DMS153 treated with DMSO at 0.1 percent for 48 hours (cell line): ENCODE measurements at regions not wholly inside any gene's neighbourhood (a gene's known extent, or its start where the extent isn't known, plus 50 kb on each side); places are given as distances from the start of the nearest gene placed in this dataset.

ENCODE experiments used
- DNase-seq: peaks from one replicate; lab custom pipeline; 2025; ENCODE audit not compliant: unreplicated experiment; lab: John Stamatoyannopoulos, UW

DNA sequence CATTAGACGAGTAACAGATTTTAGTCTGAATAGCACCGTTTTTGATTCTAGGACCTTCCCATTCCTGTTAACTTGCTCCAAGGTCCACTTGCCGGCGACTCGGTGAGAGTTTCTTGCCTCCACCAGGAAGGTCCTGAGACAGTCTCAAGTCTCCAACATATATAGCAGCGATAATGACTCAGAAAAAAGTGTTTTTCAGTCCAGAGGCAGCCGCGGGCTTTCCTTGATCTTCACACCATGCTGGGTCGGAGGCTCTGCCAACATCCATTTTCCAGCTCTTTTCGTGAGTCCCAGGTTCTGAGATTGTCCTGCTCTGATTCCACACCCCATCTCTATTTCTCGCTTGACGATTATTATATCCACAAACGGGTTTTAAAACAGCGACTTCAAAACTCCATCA is 170.5 kb downstream of the GPX5 start:
- DNase-seq: no peak

- no peak for DNase-seq
Observed at GRCh38 chr6:28696682-28697081, 171.0 kb downstream of the GPX5 start.

DNA sequence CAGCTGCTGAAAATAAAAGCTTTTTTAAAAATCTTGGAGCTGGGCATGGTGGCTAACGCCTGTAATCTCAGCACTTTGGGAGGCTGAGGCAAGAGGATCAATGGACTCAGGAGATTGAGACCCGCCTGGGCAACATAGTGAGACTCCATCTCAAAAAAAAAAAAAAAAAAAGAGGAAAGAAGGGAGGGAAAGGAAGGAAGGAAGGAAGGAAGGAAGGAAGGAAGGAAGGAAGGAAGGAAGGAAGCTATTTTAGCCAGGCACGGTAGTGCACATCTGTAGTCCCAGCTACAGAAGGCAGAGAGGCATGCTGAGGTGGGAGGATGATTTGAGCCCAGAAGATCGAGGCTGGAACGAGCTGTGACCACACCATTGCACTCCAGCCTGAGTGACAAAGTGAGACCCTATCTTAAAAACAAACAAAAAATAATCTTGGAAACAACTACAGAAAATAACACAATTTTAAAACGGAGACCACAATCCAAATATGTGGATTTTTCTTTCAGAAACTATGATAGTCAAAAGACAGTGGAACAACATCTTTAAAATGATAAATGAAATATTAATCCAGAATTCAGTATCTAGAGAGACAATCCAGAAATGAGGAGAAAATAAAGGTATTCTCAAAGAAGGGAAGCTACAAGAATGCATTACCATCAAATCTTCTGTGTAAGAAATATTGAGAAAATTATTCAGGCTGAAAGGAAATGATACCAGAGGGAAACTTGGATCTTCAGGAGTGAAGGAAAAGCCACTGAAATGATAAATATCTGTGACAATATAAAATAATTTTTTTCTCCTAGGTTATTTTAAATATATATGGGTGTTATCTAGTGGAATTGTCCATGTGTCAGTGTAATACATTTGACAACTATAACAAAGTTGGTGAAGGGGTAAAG is 182.0 kb downstream of the GPX5 start:
- no peak for DNase-seq

GRCh38 chr6:28709478-28710349 is 184.0 kb downstream of the GPX5 start:
- no peak for DNase-seq

DNA sequence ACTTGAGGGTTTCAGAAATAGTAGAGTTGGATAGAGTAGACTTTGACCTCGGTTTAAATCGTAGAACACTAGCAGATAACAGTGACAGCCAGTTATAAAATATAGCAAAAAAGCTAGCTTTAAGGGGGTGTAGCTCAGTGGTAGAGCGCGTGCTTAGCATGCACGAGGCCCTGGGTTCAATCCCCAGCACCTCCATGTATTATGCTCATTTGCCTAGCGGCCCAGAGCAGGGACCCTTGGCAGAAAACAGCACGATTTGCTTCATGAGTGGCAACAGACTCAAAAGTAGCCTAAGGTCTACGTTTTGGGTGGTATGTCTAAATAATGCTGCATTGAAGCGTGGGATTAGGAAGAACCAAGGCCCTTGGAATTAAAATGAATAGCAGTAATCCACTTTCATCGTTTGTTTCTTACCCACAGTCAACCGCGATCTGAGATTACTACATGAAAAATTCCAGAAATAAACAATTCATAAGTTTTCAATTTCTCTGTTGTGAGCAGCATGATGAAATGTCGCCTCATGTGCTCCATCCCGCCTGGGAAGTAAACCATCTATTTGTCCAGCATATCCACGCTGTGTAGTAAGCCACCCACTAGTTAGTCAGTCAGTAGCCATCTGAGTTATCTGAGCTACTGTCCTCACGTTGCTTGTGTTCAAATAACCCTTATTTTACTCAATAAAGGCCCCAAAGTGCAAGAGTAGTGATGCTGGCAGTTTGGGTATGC is 184.9 kb downstream of the GPX5 start:
- DNase-seq: no peak

DNA sequence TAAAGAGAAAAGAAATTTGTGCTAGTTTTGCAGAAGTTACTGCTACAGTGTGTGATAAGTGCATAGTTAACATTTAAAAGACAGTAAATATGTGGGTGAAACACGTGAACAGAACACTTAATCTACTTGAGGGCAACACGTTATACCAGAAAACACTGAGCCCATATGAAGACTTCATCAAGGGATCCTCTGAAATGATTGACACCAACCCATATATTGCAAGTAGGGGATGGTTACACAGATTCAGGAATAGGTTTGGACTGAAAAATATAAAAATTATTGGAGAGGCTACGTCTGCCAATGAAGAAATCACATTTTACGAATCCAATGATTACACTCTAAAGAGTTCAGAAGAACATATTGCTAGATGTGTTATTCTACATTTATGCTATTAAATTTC is 185.6 kb downstream of the GPX5 start:
- no peak for DNase-seq

DNA sequence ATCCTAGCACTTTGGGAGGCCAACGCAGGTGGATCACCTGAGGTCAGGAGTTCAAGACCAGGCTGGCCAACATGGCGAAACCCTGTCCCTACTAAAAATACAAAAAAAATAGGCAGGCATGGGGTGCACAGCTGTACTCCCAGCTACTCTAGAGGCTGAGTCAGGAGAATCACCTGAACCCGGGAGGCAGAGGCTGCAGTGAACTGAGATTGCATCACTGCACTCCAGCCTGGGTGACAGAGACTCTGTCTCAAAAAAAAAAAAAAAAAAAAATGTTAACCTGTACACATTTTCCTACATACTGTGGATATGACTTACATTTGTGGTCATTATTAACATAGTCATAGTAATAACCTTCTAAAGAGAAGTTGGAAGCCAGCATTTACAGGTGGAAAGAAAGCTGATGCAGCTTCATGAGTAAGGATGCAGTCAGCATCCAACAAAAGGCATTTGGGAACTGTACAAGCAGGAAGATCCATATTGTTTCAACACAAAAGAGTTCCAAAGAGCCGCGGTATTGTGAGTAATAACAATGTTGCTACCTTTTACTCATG is 186.2 kb downstream of the GPX5 start:
- DNase-seq: no peak

DNA sequence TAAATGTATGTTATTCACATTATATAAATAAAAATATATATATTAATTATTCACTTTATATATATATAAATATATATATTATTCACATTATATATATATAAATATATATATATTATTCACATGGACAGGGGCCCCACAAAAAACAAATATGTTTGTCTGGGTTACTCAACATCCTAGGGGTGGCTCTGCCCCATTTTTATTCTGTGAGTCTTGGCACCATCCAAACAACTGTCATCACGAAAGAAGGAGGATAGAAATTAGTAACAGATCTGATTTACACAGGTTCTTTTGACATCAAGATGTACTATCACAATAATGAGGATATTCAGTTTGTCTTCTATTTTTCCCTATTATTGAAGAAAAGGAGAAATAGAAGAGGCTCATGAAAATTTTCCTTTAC is 187.3 kb downstream of the GPX5 start:
- no peak for DNase-seq

GRCh38 chr6:28719275-28719940 is 193.7 kb downstream of the GPX5 start:
- no peak for DNase-seq

- DNase-seq: no peak
Observed at GRCh38 chr6:28720357-28721231, 194.9 kb downstream of the GPX5 start.

DNA sequence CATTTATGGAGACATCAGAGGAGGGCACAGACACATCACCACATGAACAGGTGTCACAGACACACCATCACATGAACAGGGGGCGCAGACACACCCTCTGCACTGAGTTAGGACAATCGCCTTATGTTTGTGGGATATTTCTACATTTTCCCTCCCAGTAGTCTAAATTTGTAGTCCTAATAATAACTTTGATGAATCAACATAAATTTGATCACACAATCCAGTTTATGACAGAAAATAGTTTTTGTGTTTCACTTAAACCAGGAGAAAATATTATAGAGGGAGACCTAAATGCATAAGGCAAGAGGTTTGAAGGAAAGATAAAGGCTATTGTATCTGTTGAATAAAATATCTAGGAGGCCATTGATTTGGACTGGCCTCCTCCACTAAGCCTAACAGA is 195.7 kb downstream of the GPX5 start:
- DNase-seq: no peak

DNA sequence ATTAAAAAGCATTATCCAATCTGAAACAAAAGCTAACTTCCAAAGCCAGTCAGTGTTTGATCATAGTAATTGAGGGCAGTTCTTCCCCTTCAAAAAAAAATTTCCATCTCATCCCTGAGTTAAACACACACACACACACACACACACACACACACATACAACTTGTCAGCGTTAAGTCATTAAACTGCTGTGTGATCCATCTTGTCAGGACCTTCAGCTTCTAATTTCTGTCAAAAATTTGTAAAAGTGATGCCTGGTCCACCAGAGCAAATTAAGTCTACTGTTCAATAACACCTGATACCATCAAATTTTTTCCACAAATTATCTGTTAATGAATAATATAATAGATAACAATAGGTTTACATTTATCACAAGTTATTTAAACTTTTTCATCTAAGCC is 198.7 kb downstream of the GPX5 start:
- no peak for DNase-seq

- DNase-seq: no peak
Observed at GRCh38 chr6:28725274-28725809, 198.4 kb downstream of the TRIM27 start.

DNA sequence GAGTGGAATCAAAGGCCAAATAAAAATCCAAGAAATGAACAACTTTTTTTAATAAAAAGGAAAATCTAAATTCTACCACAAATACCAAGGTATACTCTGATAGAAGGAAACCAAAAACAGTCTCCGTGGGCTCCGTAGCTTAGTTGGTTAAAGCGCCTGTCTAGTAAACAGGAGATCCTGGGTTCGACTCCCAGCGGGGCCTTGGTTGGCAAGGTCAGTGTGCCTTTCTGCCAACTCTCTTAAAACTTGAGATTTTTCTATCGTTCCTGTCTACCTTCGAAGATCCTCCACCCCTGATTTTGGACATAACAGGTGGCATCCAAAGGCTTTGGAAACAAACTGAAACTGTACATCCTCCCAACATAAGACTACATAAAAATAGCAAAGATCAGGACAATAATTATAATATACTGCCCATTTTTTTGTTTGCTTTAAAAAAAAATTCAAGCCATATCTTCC is 197.9 kb downstream of the TRIM27 start:
- DNase-seq: no peak

DNA sequence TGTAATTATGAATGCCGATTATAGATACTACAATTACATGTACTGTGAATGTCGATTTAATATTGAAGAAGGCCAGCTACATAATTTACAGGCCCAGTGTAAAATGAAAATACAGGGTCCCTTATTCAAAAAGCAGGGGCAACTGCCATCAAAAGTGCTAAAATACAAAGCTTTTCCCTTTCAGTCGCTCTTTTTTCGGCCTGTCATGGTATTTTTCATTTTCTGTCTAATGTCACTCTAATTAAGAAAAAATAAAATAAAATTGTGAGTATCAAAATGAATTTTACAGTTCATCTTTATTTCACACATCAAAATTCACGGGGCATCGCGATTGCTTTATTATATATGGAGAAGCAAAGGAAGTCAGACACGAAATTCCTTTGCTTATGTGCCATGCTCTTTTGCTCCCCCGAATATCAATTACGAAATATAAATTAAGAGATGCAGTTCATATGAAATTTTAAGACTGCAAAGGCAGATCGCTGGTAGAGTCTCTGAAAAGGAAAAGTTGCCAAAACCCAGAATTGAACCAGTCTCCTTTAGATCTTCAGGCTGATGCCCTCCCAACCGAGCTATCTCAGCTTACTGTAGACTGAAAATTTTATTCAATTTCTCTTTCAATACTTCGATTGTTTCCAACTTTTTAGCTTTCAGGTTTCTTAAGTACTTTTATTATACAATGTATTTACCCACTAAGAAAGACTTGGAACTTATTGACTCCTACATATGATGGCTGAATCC is 197.0 kb downstream of the TRIM27 start:
- no peak for DNase-seq

DNA sequence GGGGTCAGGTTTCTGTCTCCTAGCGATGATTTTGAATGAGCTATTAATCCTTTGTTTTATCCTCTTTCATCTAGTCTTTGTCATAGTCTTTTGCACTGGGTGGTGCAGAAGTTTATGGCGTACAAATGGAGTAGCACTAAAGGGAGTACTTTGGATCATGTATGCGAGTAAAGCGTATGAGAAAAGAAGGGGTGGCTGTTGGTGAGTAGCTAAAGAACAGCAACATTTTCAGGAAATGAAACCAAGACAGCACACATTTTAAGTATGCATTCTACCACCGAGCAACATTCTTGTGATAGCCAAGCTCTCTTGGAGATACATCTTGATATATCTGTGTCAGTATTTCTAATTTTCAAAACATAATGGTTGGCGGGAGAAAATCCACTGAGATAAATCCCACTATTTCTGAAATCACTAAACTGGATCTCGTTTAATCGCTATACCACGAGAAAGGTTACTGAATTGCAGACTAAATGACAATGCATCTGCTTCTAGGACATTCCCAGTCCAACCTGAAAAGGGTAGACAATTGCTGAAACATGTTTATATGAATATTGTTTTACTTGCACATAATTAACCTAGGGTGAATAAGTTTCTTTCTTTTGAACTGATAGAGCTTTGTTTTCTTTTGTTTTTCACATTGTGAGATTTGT is 196.1 kb downstream of the TRIM27 start:
- no peak for DNase-seq

DNA sequence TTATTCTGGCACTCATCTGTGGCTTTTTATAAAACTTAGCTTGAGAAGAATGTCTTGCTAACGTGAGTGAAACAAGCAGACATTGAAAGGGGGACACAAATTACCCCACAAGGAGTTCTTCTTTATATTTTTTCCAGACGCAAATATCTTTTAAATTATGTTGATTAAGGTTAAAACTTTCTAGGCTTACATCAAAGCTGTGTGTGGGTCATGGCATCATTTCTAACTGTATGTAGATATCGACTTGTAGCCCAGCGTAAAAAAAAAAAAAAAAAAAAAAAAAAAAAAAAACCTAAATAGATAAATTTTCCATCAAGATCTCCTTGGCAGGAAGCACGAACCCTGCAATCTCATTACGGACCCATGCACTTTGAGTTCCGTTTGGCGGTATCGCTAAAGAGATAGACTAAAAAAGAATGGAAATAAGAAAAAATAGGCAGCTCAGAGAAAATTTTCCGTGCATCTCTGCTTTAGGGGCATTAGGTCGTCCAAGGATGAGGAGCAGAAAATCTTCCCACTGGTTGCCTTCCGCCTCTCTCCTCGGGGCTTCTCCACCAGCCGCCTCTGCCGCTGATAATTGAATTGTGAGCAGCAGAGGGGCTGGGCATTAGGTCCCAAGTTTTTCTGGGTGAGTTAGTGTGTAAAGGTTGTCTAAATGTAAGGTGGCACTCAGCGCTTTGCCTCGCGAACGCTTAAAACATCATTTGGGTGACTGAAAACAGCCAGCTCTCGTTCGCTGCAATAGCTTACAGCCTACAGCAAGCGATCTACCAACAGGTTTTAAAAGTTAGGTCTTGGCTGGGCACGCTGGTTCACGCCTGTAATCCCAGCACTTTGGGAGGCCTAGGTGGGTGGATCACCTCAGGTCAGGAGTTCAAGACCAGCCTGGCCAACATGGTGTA is 194.0 kb downstream of the TRIM27 start:
- no peak for DNase-seq
